Neural crest cell (in vitro differentiated cells): ENCODE measurements at regions not wholly inside any gene's neighbourhood (a gene's known extent, or its start where the extent isn't known, plus 50 kb on each side); places are given as distances from the start of the nearest gene placed in this dataset.

Experiments
- DNase-seq: peaks from one replicate; pipeline ENCODE4 v3.0.0; 2021; ENCODE audit warnings: low read depth, mixed read lengths, low spot score
- H3K27ac Mint-ChIP-seq: one replicate; pipeline ENCODE4 v1.8.0; 2021; ENCODE audit warnings: mild to moderate bottlenecking, mixed read lengths; ENCODE audit not compliant: unreplicated experiment
- H3K27me3 Mint-ChIP-seq: 2 replicates; pipeline ENCODE4 v1.8.0; 2021; ENCODE audit warnings: low read depth, mild to moderate bottlenecking, mixed read lengths
- H3K36me3 Mint-ChIP-seq: 2 replicates; pipeline ENCODE4 v1.8.0; 2021; ENCODE audit warnings: low read depth, mild to moderate bottlenecking, mixed read lengths
- H3K4me1 Mint-ChIP-seq: 2 replicates; pipeline ENCODE4 v1.8.0; 2021; ENCODE audit warnings: mixed read lengths
- H3K4me3 Mint-ChIP-seq: one replicate; pipeline ENCODE4 v1.8.0; 2021; ENCODE audit warnings: mild to moderate bottlenecking, mixed read lengths
- H3K9me3 Mint-ChIP-seq: 2 replicates; pipeline ENCODE4 v1.8.0; 2021; ENCODE audit warnings: mixed read lengths
- TF ChIP-seq, protein P1 (sequence below): fragments of 200-600 bp; sonication (generic); conservative IDR thresholded peaks from 2 replicates; pipeline ENCODE4 v1.5.0; 2021; ENCODE audit warnings: antibody characterized with exemption, mild to moderate bottlenecking

DNA sequence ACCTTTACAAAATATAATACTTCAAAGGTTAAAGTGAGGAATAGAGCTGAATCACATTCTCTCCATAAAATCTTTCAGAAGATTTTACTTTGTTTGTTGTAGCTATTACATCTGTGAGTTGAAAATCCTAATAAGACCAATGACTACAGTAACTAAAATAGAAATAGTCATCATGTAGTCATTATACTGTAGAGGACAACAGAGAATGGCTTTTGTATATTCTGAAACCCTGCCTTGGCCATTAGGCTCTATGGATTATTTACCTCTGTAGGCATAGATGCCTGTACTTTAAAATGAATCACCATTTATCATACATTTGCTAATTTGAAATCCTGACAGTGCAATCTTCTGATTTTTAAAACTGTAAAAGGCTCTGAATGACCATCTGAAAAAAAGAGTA, 923.0 kb downstream of the REEP3 start:
- Mint-ChIP-seq H3K27me3 (no peaks in the 10 kb centered on the region), H3K9me3 (peaks cover 5% of the 10 kb centered on the region), H3K4me1 (peaks cover 10% of the 10 kb centered on the region), H3K27ac (no peak overlapping the region), H3K36me3 (peaks cover 7% of the 10 kb centered on the region), H3K4me3 (no peak overlapping the region)
- no peak for DNase-seq
- TF ChIP-seq, protein P1, sequence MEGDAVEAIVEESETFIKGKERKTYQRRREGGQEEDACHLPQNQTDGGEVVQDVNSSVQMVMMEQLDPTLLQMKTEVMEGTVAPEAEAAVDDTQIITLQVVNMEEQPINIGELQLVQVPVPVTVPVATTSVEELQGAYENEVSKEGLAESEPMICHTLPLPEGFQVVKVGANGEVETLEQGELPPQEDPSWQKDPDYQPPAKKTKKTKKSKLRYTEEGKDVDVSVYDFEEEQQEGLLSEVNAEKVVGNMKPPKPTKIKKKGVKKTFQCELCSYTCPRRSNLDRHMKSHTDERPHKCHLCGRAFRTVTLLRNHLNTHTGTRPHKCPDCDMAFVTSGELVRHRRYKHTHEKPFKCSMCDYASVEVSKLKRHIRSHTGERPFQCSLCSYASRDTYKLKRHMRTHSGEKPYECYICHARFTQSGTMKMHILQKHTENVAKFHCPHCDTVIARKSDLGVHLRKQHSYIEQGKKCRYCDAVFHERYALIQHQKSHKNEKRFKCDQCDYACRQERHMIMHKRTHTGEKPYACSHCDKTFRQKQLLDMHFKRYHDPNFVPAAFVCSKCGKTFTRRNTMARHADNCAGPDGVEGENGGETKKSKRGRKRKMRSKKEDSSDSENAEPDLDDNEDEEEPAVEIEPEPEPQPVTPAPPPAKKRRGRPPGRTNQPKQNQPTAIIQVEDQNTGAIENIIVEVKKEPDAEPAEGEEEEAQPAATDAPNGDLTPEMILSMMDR: no peak

- TF ChIP-seq, protein P1: no peak
- Mint-ChIP-seq H3K27me3 (no peaks in the 10 kb centered on the region), H3K4me1 (peaks cover 7% of the 10 kb centered on the region), H3K9me3 (peaks cover under 1% of the 10 kb centered on the region), H3K27ac (no peak overlapping the region), H3K36me3 (peaks cover 4% of the 10 kb centered on the region), H3K4me3 (no peak overlapping the region)
- DNase-seq: no peak
Measured at GRCh38 chr10:64444564-64444963, 923.4 kb downstream of the REEP3 start.

- Mint-ChIP-seq H3K27me3 (no peaks in the 10 kb centered on the region), H3K9me3 (peaks cover 4% of the 10 kb centered on the region), H3K4me1 (peaks cover 3% of the 10 kb centered on the region), H3K36me3 (no peaks in the 10 kb centered on the region), H3K4me3 (no peak overlapping the region), H3K27ac (no peak overlapping the region)
- no peak for DNase-seq
- TF ChIP-seq, protein P1: no peak
Measured at GRCh38 chr10:64449603-64450002, 928.4 kb downstream of the REEP3 start.

- H3K27ac Mint-ChIP-seq: no peak overlapping the region
- no peaks in the 10 kb centered on the region for H3K36me3 Mint-ChIP-seq
- peaks cover 4% of the 10 kb centered on the region for H3K9me3 Mint-ChIP-seq
- no peaks in the 10 kb centered on the region for H3K27me3 Mint-ChIP-seq
- TF ChIP-seq, protein P1: no peak
- DNase-seq: no peak
- H3K4me3 Mint-ChIP-seq: no peak overlapping the region
- H3K4me1 Mint-ChIP-seq: no peaks in the 10 kb centered on the region
Measured at GRCh38 chr10:64450312-64450711, 929.1 kb downstream of the REEP3 start.

DNA sequence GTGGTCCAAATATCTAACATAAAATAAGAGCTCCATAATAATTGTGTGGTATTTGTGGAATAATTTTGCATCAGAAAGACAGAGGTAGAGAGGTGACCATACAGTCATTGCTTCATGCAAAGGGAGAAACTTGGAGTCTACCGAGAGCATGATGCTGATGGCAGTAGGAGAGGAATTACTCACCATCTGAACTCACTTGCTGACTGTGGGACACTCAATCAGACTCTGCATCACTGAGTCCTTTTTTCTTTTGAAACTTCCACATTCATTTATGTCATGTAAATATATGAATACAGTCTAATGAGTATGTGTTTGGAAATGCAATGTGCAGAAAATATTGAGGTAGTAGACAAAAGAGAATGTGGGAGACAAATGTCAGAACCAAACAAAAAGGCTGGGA, 933.8 kb downstream of the REEP3 start:
- TF ChIP-seq, protein P1: no peak
- Mint-ChIP-seq H3K4me3 (no peak overlapping the region), H3K36me3 (no peaks in the 10 kb centered on the region), H3K27me3 (no peaks in the 10 kb centered on the region), H3K27ac (no peak overlapping the region), H3K9me3 (peaks cover 4% of the 10 kb centered on the region), H3K4me1 (no peaks in the 10 kb centered on the region)
- no peak for DNase-seq

DNA sequence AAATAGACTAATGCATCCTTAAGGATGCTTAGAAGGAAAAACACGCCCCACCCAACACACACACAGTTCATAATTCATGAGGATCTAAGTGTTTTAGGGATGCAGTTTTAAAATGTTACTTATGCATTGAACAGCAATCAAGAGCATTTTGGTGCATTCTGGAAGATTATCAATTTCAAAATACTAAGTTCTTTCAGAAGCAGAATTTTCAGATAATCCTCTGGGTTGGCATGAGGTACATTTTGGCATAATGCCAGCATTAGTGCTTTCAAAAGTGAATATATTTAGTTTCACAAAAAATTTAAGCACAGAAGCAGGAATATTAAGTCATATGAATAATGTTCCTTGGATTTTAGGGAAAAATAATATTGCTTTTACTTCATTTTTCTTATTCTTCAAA, 937.1 kb downstream of the REEP3 start:
- Mint-ChIP-seq H3K4me1 (no peaks in the 10 kb centered on the region), H3K27me3 (no peaks in the 10 kb centered on the region), H3K27ac (no peak overlapping the region), H3K36me3 (peaks cover under 1% of the 10 kb centered on the region), H3K9me3 (peaks cover 6% of the 10 kb centered on the region), H3K4me3 (no peak overlapping the region)
- no peak for DNase-seq
- TF ChIP-seq, protein P1: no peak
